PC-3 (cell line): ENCODE measurements at regions not wholly inside any gene's neighbourhood (a gene's known extent, or its start where the extent isn't known, plus 50 kb on each side); places are given as distances from the start of the nearest gene placed in this dataset.

Experiments
- ATAC-seq: fragments of 200-7000 bp; cut with Tn5 transposase; 2 replicates; pipeline ENCODE4 v1.9.1; 2020; ENCODE audit warnings: mild to moderate bottlenecking, moderate library complexity
- BruUV-seq: library from RNA; stranded (reverse); fragments of 400-500 nt; replicated peaks from 2 replicates; lab custom pipeline; 2021; lab: Mats Ljungman, UMichigan
- CTCF ChIA-PET: fragments of 300-600 bp; sonication (Branson Sonifier 250); formaldehyde crosslinking; loops from one replicate; lab custom pipeline; 2022; ENCODE audit warnings: antibody characterized with exemption; lab: Charles Lee
- POLR2A ChIA-PET: fragments of 300-600 bp; sonication (Branson Sonifier 250); formaldehyde crosslinking; loops from one replicate; lab custom pipeline; 2022; ENCODE audit warnings: antibody characterized with exemption; ENCODE audit not compliant: unreplicated experiment; lab: Charles Lee
- DNase-seq: peaks from one replicate; pipeline ENCODE4 v3.0.0-alpha.2; 2015
- H2AFZ ChIP-seq: fragments of 300-600 bp; sonication (generic); 2 replicates; pipeline ENCODE4 v1.6.0; 2016; ENCODE audit warnings: antibody characterized with exemption, low read length
- H3F3A ChIP-seq: fragments of 300-600 bp; sonication (generic); one replicate; pipeline ENCODE4 v1.6.0; 2017; ENCODE audit warnings: antibody characterized with exemption, low read length, control low read depth, mild to moderate bottlenecking; ENCODE audit not compliant: unreplicated experiment
- H3K27ac ChIP-seq: fragments of 300-600 bp; sonication (generic); 2 replicates; pipeline ENCODE4 v1.5.1; 2016; ENCODE audit warnings: mild to moderate bottlenecking, low read length
- H3K27me3 ChIP-seq: fragments of 300-600 bp; sonication (generic); 2 replicates; pipeline ENCODE4 v1.6.1; 2016; ENCODE audit warnings: low read length, mixed read lengths
- H3K36me3 ChIP-seq: fragments of 300-600 bp; sonication (generic); 2 replicates; pipeline ENCODE4 v1.6.1; 2016; ENCODE audit warnings: low read depth, mixed run types, low read length, mixed read lengths
- H3K4me1 ChIP-seq: fragments of 300-600 bp; sonication (generic); 2 replicates; pipeline ENCODE4 v1.5.1; 2016; ENCODE audit warnings: low read length; ENCODE audit not compliant: insufficient read depth
- H3K4me2 ChIP-seq: fragments of 300-600 bp; sonication (generic); 2 replicates; pipeline ENCODE4 v1.6.0; 2016; ENCODE audit warnings: low read length
- H3K4me3 ChIP-seq: fragments of 300-600 bp; sonication (generic); 2 replicates; pipeline ENCODE4 v1.5.1; 2016; ENCODE audit warnings: mild to moderate bottlenecking, low read length, mixed read lengths
- H3K79me2 ChIP-seq: fragments of 300-600 bp; sonication (generic); 2 replicates; pipeline ENCODE4 v1.6.1; 2017; ENCODE audit warnings: low read length, mixed read lengths
- H3K9ac ChIP-seq: fragments of 300-600 bp; sonication (generic); 2 replicates; pipeline ENCODE4 v1.6.0; 2016; ENCODE audit warnings: mild to moderate bottlenecking, low read length
- H3K9me2 ChIP-seq: fragments of 300-600 bp; sonication (generic); replicated peaks from 2 replicates; pipeline ENCODE4 v1.6.1; 2016; ENCODE audit warnings: mixed run types, low read length, mixed read lengths
- H3K9me3 ChIP-seq: fragments of 300-600 bp; sonication (generic); 2 replicates; pipeline ENCODE4 v1.6.1; 2016; ENCODE audit warnings: low read length, mixed read lengths
- H4K20me1 ChIP-seq: fragments of 300-600 bp; sonication (generic); 2 replicates; pipeline ENCODE4 v1.6.1; 2016; ENCODE audit warnings: low read length, mixed read lengths
- CTCF ChIP-seq: fragments of 300-600 bp; sonication (generic); conservative IDR thresholded peaks from 2 replicates; pipeline ENCODE4 v1.5.1; 2017; ENCODE audit warnings: antibody characterized with exemption, low read depth, mild to moderate bottlenecking, low read length
- EZH2 ChIP-seq: fragments of 300-600 bp; sonication (generic); IDR thresholded peaks from one replicate; pipeline ENCODE4 v1.6.1; 2017; ENCODE audit warnings: antibody characterized with exemption, mild to moderate bottlenecking, low read length; ENCODE audit not compliant: unreplicated experiment
- EZH2phosphoT487 ChIP-seq: fragments of 300-600 bp; sonication (generic); IDR thresholded peaks from 2 replicates; pipeline ENCODE4 v1.6.1; 2018; ENCODE audit warnings: mild to moderate bottlenecking, antibody characterized with exemption, low read length, borderline replicate concordance
- intact Hi-C: fragments of 100-400 bp; cut with micrococcal nuclease; formaldehyde crosslinking; loops from 2 replicates; pipeline ENCODE4 v1.9.0; 2023

- CTCF ChIA-PET, result no interaction called here
- H3K9ac ChIP-seq, result no peak overlapping the region
- intact Hi-C loops, result loop anchor here (5.0 to 10.0 kb wide), 4 partner anchors 112 to 324 kb away; no protein-coding TSS in a partner anchor
- no peaks in the 10 kb centered on the region for H3K27me3 ChIP-seq
- no peak for TF ChIP-seq EZH2
- no peak for TF ChIP-seq CTCF
- TF ChIP-seq EZH2phosphoT487, result no peak
- DNase-seq (no peak), ATAC-seq (no peak)
- no peaks in the 10 kb centered on the region for H3K79me2 ChIP-seq
- peaks cover 33% of the 10 kb centered on the region for H3K4me1 ChIP-seq
- H3F3A ChIP-seq, result no peaks in the 10 kb centered on the region
- POLR2A ChIA-PET, result no interaction called here
- H3K4me2 ChIP-seq, result no peak overlapping the region
- 0 out of 2 replicates have a peak, but pooled peaks cover 3% of the 10 kb centered on the region for H3K9me2 ChIP-seq
- H3K9me3 ChIP-seq, result no peaks in the 10 kb centered on the region
- no peaks in the 10 kb centered on the region for H4K20me1 ChIP-seq
- H3K4me3 ChIP-seq, result no peak overlapping the region
- H3K36me3 ChIP-seq, result no peaks in the 10 kb centered on the region
- no TSS peak for BruUV-seq
- H3K27ac ChIP-seq, result no peak overlapping the region
- H2AFZ ChIP-seq, result no peak overlapping the region
These were observed 592.1 kb upstream of the CDH2 start for GRCh38 chr18:28768791-28769768.

- Histone ChIP-seq H3K9me2 (0 out of 2 replicates have a peak, but pooled peaks cover 3% of the 10 kb centered on the region), H3K4me3 (no peak overlapping the region), H3K9ac (no peak overlapping the region), H3K36me3 (no peaks in the 10 kb centered on the region), H2AFZ (no peak overlapping the region), H3K4me1 (peaks cover 33% of the 10 kb centered on the region), H3K4me2 (peak overlapping the region; percentile 11; the same call in 1 of the 2 replicates), H3K27me3 (no peaks in the 10 kb centered on the region), H4K20me1 (no peaks in the 10 kb centered on the region), H3F3A (no peaks in the 10 kb centered on the region), H3K27ac (peak overlapping the region; percentile 32), H3K9me3 (no peaks in the 10 kb centered on the region), H3K79me2 (no peaks in the 10 kb centered on the region)
- ChIA-PET POLR2A (interaction anchor here (0.6 kb wide), 1 partner anchor 307 kb away, joined by 5 read pairs; no protein-coding TSS in a partner anchor), CTCF (no interaction called here)
- intact Hi-C loops, result loop anchor here (5.0 to 10.0 kb wide), 4 partner anchors 110 to 323 kb away; no protein-coding TSS in a partner anchor
- DNase-seq, result peak; percentile 63
- TF ChIP-seq CTCF (no peak), EZH2phosphoT487 (no peak), EZH2 (no peak)
- peak; percentile 76 for ATAC-seq
- no TSS peak for BruUV-seq
These were observed 590.8 kb upstream of the CDH2 start for GRCh38 chr18:28767727-28768211.
